H1 (cell line): ENCODE measurements at regions not wholly inside any gene's neighbourhood (a gene's known extent, or its start where the extent isn't known, plus 50 kb on each side); places are given as distances from the start of the nearest gene placed in this dataset.

Source experiments
- CTCF ChIA-PET: fragments of 300-600 bp; sonication (Branson Sonifier 250); formaldehyde crosslinking; loops from one replicate; lab custom pipeline; 2021; ENCODE audit not compliant: partially characterized antibody; lab: Charles Lee
- POLR2A ChIA-PET: fragments of 300-600 bp; sonication (Branson Sonifier 250); formaldehyde crosslinking; loops from one replicate; lab custom pipeline; 2021; ENCODE audit warnings: inconsistent platforms; ENCODE audit not compliant: partially characterized antibody; lab: Charles Lee
- DNase-seq, 2 experiments: peaks; one replicate each; pipeline versions ENCODE4 v3.0.0 to v3.0.0-alpha.2; 2010 to 2022; ENCODE audit warnings: low spot score in 2 of 2, low read depth in 1 of 2, mixed read lengths in 1 of 2
- FAIRE-seq: peaks from 2 replicates; lab custom pipeline; 2011; peaks lifted over from hg19 to GRCh38; lab: Jason Lieb, UNC
- H2AFZ ChIP-seq: 2 replicates; pipeline ENCODE4 v1.8.1; 2012; ENCODE audit warnings: low read length, inconsistent platforms
- H2AK5ac ChIP-seq: 2 replicates; pipeline ENCODE4 v1.6.1; 2013; ENCODE audit warnings: low read depth, low read length
- H2BK120ac ChIP-seq: replicated peaks from 2 replicates; pipeline ENCODE3; 2013; ENCODE audit warnings: low read depth, low read length, inconsistent platforms
- H2BK12ac ChIP-seq: 2 replicates; pipeline ENCODE4 v1.6.1; 2013; ENCODE audit warnings: low read depth, low read length
- H2BK15ac ChIP-seq: 2 replicates; pipeline ENCODE4 v1.6.1; 2013; ENCODE audit warnings: low read length
- H2BK20ac ChIP-seq: 2 replicates; pipeline ENCODE4 v1.6.1; 2013; ENCODE audit warnings: low read length
- H2BK5ac ChIP-seq: 2 replicates; pipeline ENCODE4 v1.6.1; 2013; ENCODE audit warnings: low read depth, low read length
- H3K14ac ChIP-seq: 2 replicates; pipeline ENCODE4 v1.6.1; 2013; ENCODE audit warnings: inconsistent platforms; ENCODE audit not compliant: insufficient read length
- H3K18ac ChIP-seq: 2 replicates; pipeline ENCODE4 v1.6.1; 2013; ENCODE audit warnings: low read length; ENCODE audit errors: extremely low read depth
- H3K23ac ChIP-seq: 2 replicates; pipeline ENCODE4 v1.6.1; 2013; ENCODE audit warnings: inconsistent platforms; ENCODE audit not compliant: insufficient read length
- H3K23me2 ChIP-seq: 2 replicates; pipeline ENCODE4 v1.6.1; 2013; ENCODE audit warnings: low read depth, low read length
- H3K27ac ChIP-seq: 2 replicates; pipeline ENCODE4 v1.6.1; 2011; ENCODE audit warnings: low read depth, low read length, inconsistent platforms
- H3K27me3 ChIP-seq, 4 experiments: replicated peaks in 1 of 4; 1 replicate in 1 of 4; 2 replicates in 3 of 4; pipeline versions ENCODE4 v1.6.1 to v1.8.1; 2011 to 2013; ENCODE audit warnings: low read length in 3 of 4, mild to moderate bottlenecking in 3 of 4, inconsistent platforms in 2 of 4, mixed read lengths in 2 of 4, moderate library complexity in 1 of 4; ENCODE audit not compliant: control insufficient read depth in 3 of 4, insufficient read depth in 3 of 4; ENCODE audit errors: extremely low read depth in 1 of 4
- H3K36me3 ChIP-seq, 4 experiments: 2 replicates each; pipeline versions ENCODE4 v1.6.1 to v1.8.1; 2011 to 2013; ENCODE audit warnings: mild to moderate bottlenecking in 4 of 4, low read length in 3 of 4, moderate library complexity in 2 of 4, control low read depth in 1 of 4, inconsistent platforms in 1 of 4; ENCODE audit not compliant: insufficient read depth in 4 of 4, control insufficient read depth in 2 of 4
- H3K4ac ChIP-seq: replicated peaks from 2 replicates; pipeline ENCODE3; 2013; ENCODE audit warnings: low read length, low read depth, mixed read lengths, inconsistent platforms; ENCODE audit not compliant: insufficient read length
- H3K4me1 ChIP-seq, 4 experiments: replicated peaks in 1 of 4; 1 replicate in 1 of 4; 2 replicates in 3 of 4; pipeline versions ENCODE4 v1.6.1 to v1.8.1; 2011 to 2013; ENCODE audit warnings: low read length in 3 of 4, inconsistent platforms in 2 of 4, mixed read lengths in 1 of 4; ENCODE audit not compliant: insufficient read depth in 4 of 4, control insufficient read depth in 3 of 4
- H3K4me2 ChIP-seq, 2 experiments: 2 replicates each; pipeline versions ENCODE4 v1.6.1 to v1.8.1; 2011 to 2013; ENCODE audit warnings: low read depth in 2 of 2, low read length in 2 of 2, control low read depth in 1 of 2, inconsistent platforms in 1 of 2, mild to moderate bottlenecking in 1 of 2; ENCODE audit not compliant: insufficient read depth in 1 of 2
- H3K4me3 ChIP-seq, 4 experiments: fragments of 200-600, 300-600 bp in 1 of 4; sonication (generic), shearing (Covaris generic), sonication (Bioruptor Twin) in 1 of 4; 2 replicates each; pipeline versions ENCODE4 v1.5.1 to v1.8.1; 2011 to 2016; ENCODE audit warnings: low read length in 4 of 4, low read depth in 3 of 4, control low read depth in 2 of 4, inconsistent platforms in 2 of 4, mild to moderate bottlenecking in 2 of 4, mixed read lengths in 1 of 4, moderate library complexity in 1 of 4; ENCODE audit not compliant: insufficient read depth in 2 of 4; ENCODE audit errors: extremely low read depth in 1 of 4
- H3K56ac ChIP-seq: replicated peaks from 2 replicates; pipeline ENCODE3; 2013; ENCODE audit warnings: low read depth, mild to moderate bottlenecking, mixed read lengths, low read length, inconsistent platforms; ENCODE audit not compliant: insufficient read length
- H3K79me1 ChIP-seq: 2 replicates; pipeline ENCODE4 v1.6.1; 2013; ENCODE audit warnings: low read depth, low read length, control low read depth
- H3K79me2 ChIP-seq, 2 experiments: 2 replicates each; pipeline versions ENCODE4 v1.6.1 to v1.8.1; 2012 to 2013; ENCODE audit warnings: low read length in 2 of 2, mild to moderate bottlenecking in 2 of 2, inconsistent platforms in 1 of 2; ENCODE audit not compliant: insufficient read depth in 2 of 2, control insufficient read depth in 1 of 2
- H3K9ac ChIP-seq, 4 experiments: replicated peaks in 1 of 4; 1 replicate in 1 of 4; 2 replicates in 3 of 4; pipeline versions ENCODE4 v1.6.1 to v1.8.1; 2011 to 2013; ENCODE audit warnings: low read depth in 3 of 4, low read length in 3 of 4, control low read depth in 2 of 4, mild to moderate bottlenecking in 2 of 4, moderate library complexity in 2 of 4, inconsistent platforms in 1 of 4; ENCODE audit errors: extremely low read depth in 1 of 4
- H3K9me3 ChIP-seq, 2 experiments: 2 replicates each; pipeline versions ENCODE4 v1.6.1 to v1.8.1; 2012 to 2013; ENCODE audit warnings: mild to moderate bottlenecking in 2 of 2, moderate library complexity in 2 of 2, control low read depth in 1 of 2, inconsistent platforms in 1 of 2, low read depth in 1 of 2, low read length in 1 of 2, mixed read lengths in 1 of 2; ENCODE audit not compliant: insufficient read depth in 2 of 2
- H4K20me1 ChIP-seq, 2 experiments: replicated peaks in 1 of 2; 2 replicates each; pipeline versions ENCODE3 to v1.8.1; 2011 to 2013; ENCODE audit warnings: inconsistent platforms in 2 of 2, low read length in 2 of 2, mild to moderate bottlenecking in 1 of 2; ENCODE audit not compliant: insufficient read depth in 2 of 2, control insufficient read depth in 1 of 2
- H4K5ac ChIP-seq: 2 replicates; pipeline ENCODE4 v1.6.1; 2013; ENCODE audit warnings: low read length, low read depth, mixed read lengths, inconsistent platforms; ENCODE audit not compliant: insufficient read length
- H4K8ac ChIP-seq: 2 replicates; pipeline ENCODE4 v1.8.0; 2013; ENCODE audit warnings: mild to moderate bottlenecking, moderate library complexity, low read length, inconsistent platforms; ENCODE audit not compliant: insufficient read depth; ENCODE audit errors: extremely low read depth
- H4K91ac ChIP-seq: replicated peaks from 2 replicates; pipeline ENCODE3; 2013; ENCODE audit warnings: low read length, mixed read lengths, inconsistent platforms; ENCODE audit not compliant: insufficient read length
- CHD2 ChIP-seq: IDR thresholded peaks from 2 replicates; pipeline ENCODE4 v1.6.1; 2012; ENCODE audit warnings: low read length, improper control_type of control experiment
- CREB1 ChIP-seq: IDR thresholded peaks from 2 replicates; pipeline ENCODE4 v1.6.1; 2012; ENCODE audit warnings: inconsistent platforms
- NRF1 ChIP-seq: IDR thresholded peaks from 2 replicates; pipeline ENCODE4 v1.6.1; 2011; ENCODE audit warnings: mild to moderate bottlenecking, low read depth, low read length, improper control_type of control experiment
- SRF ChIP-seq: IDR thresholded peaks from 2 replicates; pipeline ENCODE4 v1.6.1; 2011; ENCODE audit warnings: mild to moderate bottlenecking, low read depth, low read length, moderate library complexity
- TAF1 ChIP-seq: IDR thresholded peaks from 2 replicates; pipeline ENCODE4 v1.6.1; 2011; ENCODE audit warnings: mild to moderate bottlenecking, low read depth, low read length
- ZNF274 ChIP-seq: IDR thresholded peaks from 2 replicates; pipeline ENCODE4 v1.7.0; 2012; ENCODE audit warnings: low read length, borderline replicate concordance; ENCODE audit errors: extremely low read depth
- WGBS, 2 experiments: shearing (Covaris generic) in 1 of 2; methylation state at CpG; one replicate each; pipeline versions ENCODE4 v1.1.6 to v1.1.7; 2013 to 2015; ENCODE audit warnings: low lambda C conversion rate in 2 of 2, mixed read lengths in 2 of 2, inconsistent platforms in 1 of 2, low coverage in 1 of 2, missing lambda C conversion rate in 1 of 2; ENCODE audit not compliant: insufficient replicate concordance in 2 of 2, insufficient coverage in 1 of 2, insufficient read length in 1 of 2; ENCODE audit errors: extremely low coverage in 1 of 2, missing lambda C conversion rate in 1 of 2; 5-methylcytosine and 5-hydroxymethylcytosine counted together

GRCh38 chr16:52035436-52035835 is 511.5 kb downstream of the TOX3 start:
- no peaks in the 10 kb centered on the region for H3K4me1 ChIP-seq
- WGBS, 2 experiments: 94% methylated on average over 2 of the region's 2 CpGs; no CpG with 5 or more reads in 1 of the 2 experiments
- TF ChIP-seq NRF1 (no peak), ZNF274 (no peak), CREB1 (no peak), CHD2 (no peak), TAF1 (no peak), SRF (no peak)
- no peaks in the 10 kb centered on the region for H3K79me2 ChIP-seq
- no peaks in the 10 kb centered on the region for H3K9me3 ChIP-seq
- FAIRE-seq (no peak), DNase-seq (no peak)
- H2BK5ac ChIP-seq: no peak overlapping the region
- H4K91ac ChIP-seq: no peak overlapping the region
- H2BK120ac ChIP-seq: no peak overlapping the region
- no peak overlapping the region for H2BK20ac ChIP-seq
- no peak overlapping the region for H3K56ac ChIP-seq
- H3K23ac ChIP-seq: no peak overlapping the region
- H3K36me3 ChIP-seq: no peaks in the 10 kb centered on the region
- no peak overlapping the region for H3K9ac ChIP-seq
- no peaks in the 10 kb centered on the region for H3K27me3 ChIP-seq
- no peak overlapping the region for H2BK15ac ChIP-seq
- H2AK5ac ChIP-seq: no peak overlapping the region
- no peaks in the 10 kb centered on the region; the same call in 1 of the 2 replicates for H3K23me2 ChIP-seq
- ChIA-PET POLR2A (no interaction called here), CTCF (interaction anchor here (0.7 to 1.2 kb wide), 2 partner anchors 217 to 511 kb away, joined by 3 to 6 read pairs; no protein-coding TSS in a partner anchor)
- no peak overlapping the region for H3K4me3 ChIP-seq
- no peak overlapping the region for H3K4me2 ChIP-seq
- H3K18ac ChIP-seq: no peak overlapping the region
- no peak overlapping the region for H2BK12ac ChIP-seq
- no peak overlapping the region for H3K14ac ChIP-seq
- H4K5ac ChIP-seq: no peak overlapping the region
- no peak overlapping the region for H4K8ac ChIP-seq
- H2AFZ ChIP-seq: no peak overlapping the region
- H4K20me1 ChIP-seq: peaks cover 0 to 3% of the 10 kb centered on the region in 2 experiments
- H3K27ac ChIP-seq: no peak overlapping the region
- no peak overlapping the region for H3K4ac ChIP-seq
- no peaks in the 10 kb centered on the region for H3K79me1 ChIP-seq
